HG03175 (cell line): ENCODE measurements at regions not wholly inside any gene's neighbourhood (a gene's known extent, or its start where the extent isn't known, plus 50 kb on each side); places are given as distances from the start of the nearest gene placed in this dataset.

Source experiments
- ATAC-seq: cut with Tn5 transposase; IDR thresholded peaks from one replicate; pipeline ENCODE4 v1.9.1; 2021; ENCODE audit warnings: mild to moderate bottlenecking, moderate library complexity; ENCODE audit not compliant: unreplicated experiment

DNA sequence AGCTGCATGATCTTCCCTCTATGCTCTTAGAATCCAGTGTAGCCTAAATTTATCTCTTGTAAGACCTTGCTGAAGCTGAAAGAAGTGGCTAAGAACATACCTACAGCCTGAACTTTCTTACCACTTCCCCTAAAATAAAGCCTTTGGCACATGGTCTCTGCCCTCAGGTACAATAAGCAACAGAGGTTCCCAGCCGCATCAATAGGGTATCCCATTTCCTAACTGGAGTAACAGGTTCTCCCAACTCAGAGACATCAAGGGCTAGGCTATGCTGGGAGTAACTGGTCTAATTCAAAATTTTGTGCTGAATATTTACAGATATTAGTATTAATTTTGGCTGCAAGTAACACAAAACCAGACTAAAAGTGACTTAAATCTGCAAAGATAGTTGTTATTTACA, 335.8 kb upstream of the TRPC7 start:
- ATAC-seq: no peak

DNA sequence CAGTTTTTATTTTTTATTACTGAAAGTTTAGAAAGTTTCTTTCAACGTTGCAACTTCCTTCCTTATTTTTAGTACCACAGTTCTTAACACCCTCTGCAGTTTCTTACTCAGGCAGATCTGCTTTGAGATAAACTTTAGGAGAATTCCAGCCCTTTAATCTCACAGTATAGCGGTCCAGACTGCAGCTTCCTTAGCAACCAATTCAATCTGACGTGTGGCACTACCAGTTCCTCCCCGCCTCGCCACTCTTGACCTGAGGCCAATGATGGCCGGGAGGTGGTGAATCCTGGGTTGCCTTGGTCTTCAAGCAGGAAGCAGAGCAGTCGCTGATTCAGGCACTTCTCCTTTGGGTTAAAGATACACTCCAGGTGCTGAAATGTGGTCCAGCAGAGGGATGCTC, 334.3 kb upstream of the TRPC7 start:
- no peak for ATAC-seq

DNA sequence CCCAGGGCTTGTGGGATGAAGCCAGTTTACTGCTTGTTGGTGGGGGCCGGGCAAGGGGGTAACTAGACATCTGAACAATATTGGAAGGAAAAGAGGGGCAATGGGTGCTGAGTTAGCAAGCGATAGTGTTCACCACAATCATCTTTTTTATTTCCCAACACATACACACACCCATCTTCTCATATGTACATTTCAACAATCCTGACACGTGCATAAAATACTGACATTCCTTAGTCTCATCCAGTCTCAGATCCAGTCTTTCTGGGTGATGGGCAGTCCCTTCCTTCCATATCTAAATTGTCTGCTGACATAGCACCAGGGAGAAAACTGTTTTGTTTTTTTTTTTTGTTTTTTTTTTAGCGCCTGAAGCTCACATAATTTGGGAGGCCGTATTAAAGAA, 333.6 kb upstream of the TRPC7 start:
- no peak for ATAC-seq

DNA sequence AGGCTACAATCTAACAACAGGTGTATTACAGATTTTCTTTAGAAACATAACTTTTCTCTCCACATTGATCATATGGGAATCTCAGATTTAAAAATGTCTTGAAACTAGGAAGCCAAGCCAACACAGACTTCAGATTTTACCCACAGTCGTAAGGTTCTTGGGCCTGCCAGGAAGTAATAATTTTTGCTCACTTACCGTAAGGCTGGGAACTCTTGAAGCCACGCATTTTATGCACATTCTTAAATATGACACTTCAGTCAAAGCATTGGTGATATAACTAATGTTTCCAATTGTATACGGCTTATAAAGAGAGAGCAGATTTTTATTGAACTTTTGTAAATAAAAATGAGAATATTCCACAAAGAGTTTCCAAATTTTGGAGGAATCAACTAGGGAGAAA, 328.9 kb upstream of the TRPC7 start:
- ATAC-seq: no peak

DNA sequence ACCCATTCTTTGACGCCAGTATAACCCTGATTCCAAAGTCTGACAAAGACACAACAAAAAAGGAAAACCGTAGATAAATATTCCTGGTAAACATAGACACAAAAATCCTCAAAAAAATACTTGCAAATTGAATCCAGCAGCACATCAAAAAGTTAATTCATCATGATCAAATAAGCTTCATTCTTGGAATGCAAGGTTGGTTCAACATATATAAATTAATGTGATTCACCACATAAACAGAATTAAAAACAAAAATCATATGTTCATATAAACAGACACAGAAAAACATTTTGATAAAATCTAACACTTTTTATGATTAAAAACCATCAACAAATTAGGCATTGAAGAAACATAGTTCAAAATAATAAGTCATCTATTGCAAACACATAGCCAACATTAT, 324.2 kb upstream of the TRPC7 start:
- ATAC-seq: no peak

- no peak for ATAC-seq
Measured at GRCh38 chr5:136686192-136686872, 321.0 kb upstream of the TRPC7 start.

DNA sequence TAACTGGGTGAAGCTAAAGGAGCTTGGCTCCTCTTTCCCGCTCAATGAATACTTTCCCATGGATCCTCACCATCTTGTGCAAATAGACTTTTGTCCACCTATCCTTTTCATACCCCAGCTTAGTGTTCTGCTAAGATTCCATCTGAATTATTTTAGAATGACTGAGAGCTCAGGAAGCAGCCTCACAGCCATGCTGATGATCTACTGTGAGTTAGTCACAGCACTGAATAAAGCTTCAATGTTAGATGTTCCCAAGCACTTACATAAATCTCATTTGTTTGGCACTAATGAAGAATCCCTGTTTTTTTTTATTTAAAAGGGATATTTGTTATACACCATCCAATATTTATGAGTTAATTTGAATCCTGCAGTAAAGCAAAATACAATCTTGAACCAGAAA, 317.6 kb upstream of the TRPC7 start:
- no peak for ATAC-seq

GRCh38 chr5:136679233-136679632, 313.9 kb upstream of the TRPC7 start:
- no peak for ATAC-seq

DNA sequence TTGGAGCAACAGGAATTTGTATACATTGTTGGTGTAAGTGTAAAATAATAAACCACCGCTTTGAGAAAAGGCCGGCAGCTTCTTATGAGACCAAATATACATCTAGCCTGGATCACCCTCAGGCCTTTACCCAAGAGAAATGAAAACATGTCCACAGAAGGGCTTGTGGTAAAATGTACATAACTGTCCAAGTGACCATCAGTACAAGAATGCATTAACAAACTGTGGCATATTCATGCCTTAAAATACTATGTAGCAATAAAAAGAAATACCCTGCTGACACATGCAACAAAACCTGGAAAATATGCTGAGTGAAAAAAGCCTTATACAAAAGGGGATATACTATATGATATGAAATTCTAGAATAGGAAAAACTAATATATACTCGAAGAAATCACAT, 311.9 kb upstream of the TRPC7 start:
- ATAC-seq: no peak

- ATAC-seq: no peak
Measured at GRCh38 chr5:136676685-136677084, 311.3 kb upstream of the TRPC7 start.

DNA sequence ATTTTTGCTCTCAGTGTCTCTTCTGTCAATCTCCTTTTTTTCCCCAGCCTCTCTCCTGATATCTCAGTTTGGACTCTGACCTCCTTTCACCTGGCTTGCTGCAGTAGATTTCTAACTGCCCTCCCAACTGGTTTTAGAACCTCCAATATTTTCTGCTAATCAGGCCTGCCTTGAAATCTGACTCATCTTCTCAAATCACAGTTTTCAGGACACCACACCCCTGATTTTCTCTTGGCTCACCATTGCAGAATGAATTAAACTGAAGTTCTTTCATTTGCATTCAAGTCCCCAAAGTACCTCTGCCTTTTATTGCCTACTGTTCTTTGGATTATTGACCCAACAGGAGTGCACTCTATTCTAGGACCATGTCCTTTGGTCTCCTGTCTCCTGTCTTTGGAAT, 310.4 kb upstream of the TRPC7 start:
- no peak for ATAC-seq

GRCh38 chr5:136674178-136674577, 308.8 kb upstream of the TRPC7 start:
- no peak for ATAC-seq

DNA sequence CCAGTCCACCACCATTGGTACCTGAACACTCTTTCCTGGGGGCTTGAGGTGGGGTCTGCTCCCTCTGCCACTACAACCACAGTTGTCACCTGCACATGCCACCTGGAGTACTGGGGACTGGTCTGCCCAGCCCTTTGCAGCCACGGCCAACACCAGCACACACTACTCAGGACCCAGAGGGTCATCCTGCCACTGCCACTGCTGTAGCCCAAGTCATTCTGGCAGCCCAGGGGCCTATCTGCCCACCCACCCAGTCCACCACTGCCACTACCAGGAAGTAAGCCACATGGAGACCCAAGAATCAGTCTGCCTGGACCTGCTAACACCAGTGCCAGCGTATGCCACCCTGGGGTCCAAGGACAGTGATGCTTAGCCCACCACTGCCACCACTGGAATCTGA, 302.4 kb upstream of the TRPC7 start:
- no peak for ATAC-seq

DNA sequence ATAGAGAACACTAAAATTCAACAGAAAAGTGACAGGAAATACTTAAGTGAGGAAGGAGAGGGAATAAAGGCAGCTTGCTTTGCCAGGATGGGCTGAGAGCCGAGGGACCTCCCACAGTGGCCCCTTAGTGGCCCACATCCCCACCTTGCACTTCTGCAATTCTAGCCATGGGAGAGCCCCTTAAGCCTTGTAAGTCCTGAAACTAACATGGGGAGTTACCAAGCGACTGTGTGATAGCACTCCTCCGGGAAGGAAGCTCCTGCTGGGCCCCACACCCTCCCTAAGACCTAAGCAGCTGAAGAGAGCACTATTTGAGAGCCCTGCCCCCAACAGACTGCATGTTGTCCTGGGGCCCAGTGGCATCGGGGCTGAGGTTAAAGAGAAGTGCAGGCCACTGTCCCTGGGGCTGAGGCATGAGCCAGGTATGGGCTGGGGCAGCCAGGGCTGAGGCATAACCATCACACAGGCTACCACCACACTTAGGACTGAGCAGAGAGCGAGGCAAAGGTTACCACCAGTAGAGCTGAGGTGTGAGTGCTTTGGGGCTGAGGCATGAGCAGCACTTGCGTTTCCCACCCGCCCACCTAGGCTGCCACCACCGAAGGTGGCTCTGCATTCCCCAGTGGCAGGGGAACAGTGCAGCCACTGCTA, 301.8 kb upstream of the TRPC7 start:
- no peak for ATAC-seq

DNA sequence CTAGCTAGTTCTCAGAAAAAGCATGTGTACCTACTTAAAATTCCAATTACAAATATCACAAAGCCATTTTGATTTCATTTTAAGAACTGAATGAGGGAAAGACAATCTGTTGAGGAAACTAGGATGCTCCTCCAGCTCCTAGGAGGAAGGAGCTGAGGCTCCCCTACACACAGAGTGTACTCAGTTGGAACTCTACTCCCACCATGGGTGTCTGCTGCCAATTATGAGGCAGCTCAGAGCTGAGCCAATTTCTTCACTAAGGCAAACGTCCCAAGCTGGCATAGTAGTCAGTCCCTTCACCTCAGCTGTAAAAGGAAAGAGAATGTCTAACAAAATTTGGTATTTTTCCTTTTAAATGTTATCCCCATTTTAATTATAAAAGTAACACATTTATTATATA, 300.0 kb upstream of the TRPC7 start:
- no peak for ATAC-seq

DNA sequence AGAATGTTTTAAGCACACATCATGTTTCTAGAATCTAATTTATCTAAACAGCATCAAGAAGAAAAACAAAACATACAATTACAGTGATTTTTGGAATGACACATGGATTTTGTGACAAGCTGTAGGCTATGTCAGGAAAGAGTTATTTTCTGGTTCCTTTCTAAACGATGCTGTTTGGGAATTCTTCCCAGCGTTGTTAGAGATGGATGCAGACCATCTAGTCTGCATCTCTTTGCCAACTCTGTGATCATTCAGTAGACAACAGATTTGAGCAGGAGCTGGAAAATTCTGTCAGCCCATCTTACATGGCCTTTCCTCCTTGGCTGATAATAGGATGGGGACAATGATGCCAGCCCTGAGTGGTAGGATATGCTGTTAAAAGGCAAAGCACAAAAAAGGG, 295.7 kb upstream of the TRPC7 start:
- ATAC-seq: no peak

DNA sequence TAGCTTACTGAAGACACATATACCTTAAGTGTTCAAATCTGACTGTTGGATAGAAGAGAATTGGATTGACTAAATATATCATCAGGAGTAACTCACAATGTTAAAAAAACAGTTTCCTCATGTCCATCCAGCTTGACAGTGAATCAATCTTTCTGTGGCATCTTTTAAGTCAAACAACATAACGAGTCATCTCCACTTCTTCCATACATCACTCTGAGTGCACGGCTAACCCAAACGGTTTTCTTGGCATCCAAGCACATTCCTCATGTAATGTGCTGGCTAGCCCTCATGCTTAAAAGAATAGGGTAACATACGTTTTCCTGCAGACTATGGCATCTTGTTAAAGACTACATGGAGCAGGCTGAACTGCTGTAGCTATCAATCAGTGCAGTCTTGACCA, 291.5 kb upstream of the TRPC7 start:
- no peak for ATAC-seq

GRCh38 chr5:136655468-136655867, 290.1 kb upstream of the TRPC7 start:
- ATAC-seq: no peak

DNA sequence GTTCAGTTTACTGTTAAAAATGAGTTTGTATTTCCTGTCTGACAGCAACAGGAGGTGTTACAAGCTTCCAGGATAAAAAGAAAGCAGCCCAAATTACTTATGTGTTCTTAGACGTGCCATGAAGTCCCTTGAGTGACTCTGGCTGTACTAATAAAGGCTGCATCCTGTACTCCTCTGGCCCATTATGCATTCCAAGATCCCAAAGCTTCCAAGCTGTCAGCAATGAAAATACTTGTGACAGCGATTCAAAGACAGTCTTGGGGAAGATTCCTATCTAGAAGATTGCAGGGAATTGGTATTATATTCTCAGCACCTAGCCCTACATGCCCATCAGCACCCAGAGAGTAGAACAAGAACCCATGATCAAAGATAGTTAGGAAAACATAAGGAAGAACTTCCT, 281.6 kb upstream of the TRPC7 start:
- ATAC-seq: no peak

- no peak for ATAC-seq
Measured at GRCh38 chr5:136642976-136643375, 277.6 kb upstream of the TRPC7 start.

- ATAC-seq: peak; percentile 63
Measured at GRCh38 chr5:136639616-136640015, 274.3 kb upstream of the TRPC7 start.

DNA sequence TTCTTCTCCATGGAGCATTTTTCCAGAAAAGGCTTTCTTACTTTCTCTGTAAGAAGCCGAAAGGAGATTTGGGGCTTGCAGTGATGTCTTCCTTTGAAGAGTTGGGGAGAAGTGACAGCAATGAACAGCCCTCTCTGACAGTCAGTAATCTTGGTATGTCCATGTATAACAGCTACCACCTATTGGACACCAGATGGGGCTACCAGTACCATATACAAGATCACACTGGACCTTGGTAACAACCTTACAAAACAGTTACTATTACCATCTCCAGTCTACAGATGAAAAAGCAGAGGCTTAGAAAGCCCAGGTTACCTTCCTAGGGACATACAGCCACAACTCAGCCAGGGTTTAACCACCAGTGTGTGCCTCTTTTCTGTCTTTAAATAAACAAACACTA, 272.7 kb upstream of the TRPC7 start:
- ATAC-seq: no peak

GRCh38 chr5:136636001-136636400, 270.7 kb upstream of the TRPC7 start:
- no peak for ATAC-seq
